Breast epithelium (tissue), 3 donors: ENCODE measurements at regions not wholly inside any gene's neighbourhood (a gene's known extent, or its start where the extent isn't known, plus 50 kb on each side); places are given as distances from the start of the nearest gene placed in this dataset.
"Not testable (repeated sequence)": the region's sequence is repeated elsewhere in the genome, so short reads cannot be mapped to it uniquely, and the experiment has no call there.

ENCODE experiments used
- CTCF ChIP-seq, 3 donors: fragments of 450-650 bp; IDR thresholded peaks; one replicate each; pipeline ENCODE4 v1.5.1; 2016 to 2017; ENCODE audit warnings: antibody characterized with exemption in 3 of 3, mild to moderate bottlenecking in 3 of 3, moderate library complexity in 3 of 3
- POLR2A ChIP-seq: fragments of 450-650 bp; IDR thresholded peaks from one replicate; pipeline ENCODE4 v1.6.1; 2016; ENCODE audit warnings: antibody characterized with exemption, mild to moderate bottlenecking, moderate library complexity
- POLR2AphosphoS5 ChIP-seq, 3 donors: sonication (generic); formaldehyde crosslinking; IDR thresholded peaks; one replicate each; pipeline ENCODE4 v1.6.1; 2017; ENCODE audit warnings: antibody characterized with exemption in 3 of 3

DNA sequence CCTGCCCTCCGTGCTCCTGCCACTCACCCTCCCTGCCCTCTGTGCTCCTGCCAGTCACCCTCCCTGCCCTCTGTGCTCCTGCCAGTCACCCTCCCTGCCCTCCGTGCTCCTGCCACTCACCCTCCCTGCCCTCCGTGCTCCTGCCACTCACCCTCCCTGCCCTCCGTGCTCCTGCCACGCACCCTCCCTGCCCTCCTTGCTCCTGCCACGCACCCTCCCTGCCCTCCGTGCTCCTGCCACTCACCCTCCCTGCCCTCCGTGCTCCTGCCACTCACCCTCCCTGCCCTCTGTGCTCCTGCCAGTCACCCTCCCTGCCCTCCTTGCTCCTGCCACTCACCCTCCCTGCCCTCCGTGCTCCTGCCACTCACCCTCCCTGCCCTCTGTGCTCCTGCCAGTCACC lies 145.4 kb upstream of the ZNF469 start:
- TF ChIP-seq CTCF (IDR thresholded peaks at IDR 0.05); POLR2A; POLR2AphosphoS5 (IDR thresholded peaks at IDR 0.05): not testable (repeated sequence)
